ENCODE measurements at regions not wholly inside any gene's neighbourhood (a gene's known extent, or its start where the extent isn't known, plus 50 kb on each side); places are given as distances from the start of the nearest gene placed in this dataset. TPM values are rescaled to one million over a fixed set of nuclear protein-coding genes. Genes with fewer than 3 reads are reported as not detected.

GRCh38 chr13:73136776-73137175, 78.0 kb downstream of the KLF5 start:
- DNase-seq (ENCODE audit: low spot score): peak; percentile 44

- peak; percentile 96 for DNase-seq (ENCODE audit: low spot score)
Observed at GRCh38 chr13:73133531-73133930, 74.7 kb downstream of the KLF5 start.

GRCh38 chr13:73131247-73131646, 72.4 kb downstream of the KLF5 start:
- no peak for DNase-seq (ENCODE audit: low spot score)

- no peak for DNase-seq (ENCODE audit: low spot score)
Observed at GRCh38 chr13:73129023-73129422, 70.2 kb downstream of the KLF5 start.

Small RNA genes lying in the stretch of these regions (small RNA-seq; reads per million reads assigned to genes)
- gene AL162376.1: not detected
- gene RNU4-10P: not detected
- gene RNY1P8: not detected

Data from HT-29 (cell line).